ENCODE measurements at regions not wholly inside any gene's neighbourhood (a gene's known extent, or its start where the extent isn't known, plus 50 kb on each side); places are given as distances from the start of the nearest gene placed in this dataset.

DNA sequence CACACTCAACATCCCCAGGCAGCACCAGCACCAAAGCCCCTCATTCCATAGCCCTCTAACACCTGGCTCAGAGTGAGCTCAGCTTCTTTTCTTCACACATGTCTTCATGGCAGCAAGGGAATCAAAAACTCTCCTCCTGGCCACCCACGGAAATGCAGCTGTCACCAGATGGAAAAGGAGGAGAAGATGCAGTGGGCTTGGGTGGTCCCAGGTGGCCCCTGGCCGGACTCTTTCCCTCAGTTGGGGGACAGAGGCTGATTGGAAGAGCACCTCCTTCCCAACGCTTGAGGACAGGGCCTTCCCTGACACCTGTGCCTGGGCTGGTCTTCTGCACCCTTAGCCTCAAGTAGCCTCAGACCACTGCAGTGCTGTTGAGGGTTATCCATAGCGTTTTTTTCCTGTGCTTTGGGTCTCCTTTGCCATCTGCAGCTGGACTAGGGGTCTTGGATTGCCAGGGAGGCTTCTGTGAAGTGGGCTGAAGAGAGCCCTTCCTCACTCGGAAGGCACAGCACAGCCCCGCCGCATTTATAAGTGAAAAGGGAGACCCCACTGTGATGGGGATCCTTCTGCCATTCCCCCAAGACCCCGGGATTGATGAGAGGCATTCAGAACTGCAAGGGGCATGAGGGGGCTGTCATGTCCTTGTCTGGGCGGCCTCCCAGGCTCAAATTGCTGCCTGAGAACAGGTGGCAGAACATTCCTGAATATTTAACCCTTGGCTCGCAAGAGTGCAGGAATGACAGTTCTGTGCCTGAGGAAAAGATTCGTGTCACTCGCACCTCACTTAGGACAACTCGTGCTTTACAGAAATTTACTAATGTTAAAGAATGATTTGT is 200.0 kb downstream of the AUH start:
- Histone ChIP-seq H3K79me2 (ENCODE audit: insufficient read depth, low read length) (no peaks in the 10 kb centered on the region), H3K9ac (ENCODE audit: low read length) (no peak overlapping the region), H4K20me1 (ENCODE audit: insufficient read depth, low read length) (no peaks in the 10 kb centered on the region), H3K4me3 (ENCODE audit: insufficient read depth, low read depth, low read length) (no peak overlapping the region), H3K27ac (ENCODE audit: low read depth, low read length) (no peak overlapping the region), H3K27me3 (ENCODE audit: insufficient read depth, low read length) (no peaks in the 10 kb centered on the region), H2AFZ (ENCODE audit: low read depth, low read length) (no peak overlapping the region), H3K4me1 (ENCODE audit: insufficient read depth, low read length) (peaks cover 43% of the 10 kb centered on the region), H3K9me3 (ENCODE audit: insufficient read depth, low read depth, low read length) (no peaks in the 10 kb centered on the region), H3K4me2 (ENCODE audit: low read length) (peak overlapping the region; percentile 61), H3K36me3 (ENCODE audit: insufficient read depth, low read length) (no peaks in the 10 kb centered on the region)
- H3K4me1 Mint-ChIP-seq (ENCODE audit: low read depth, unreplicated experiment) = peaks cover 44% of the 10 kb centered on the region
- peak overlapping the region; percentile 85 for H3K27ac Mint-ChIP-seq (ENCODE audit: unreplicated experiment)
- no peaks in the 10 kb centered on the region for H3K27me3 Mint-ChIP-seq (ENCODE audit: low read depth, unreplicated experiment)
- no peaks in the 10 kb centered on the region for H3K9me3 Mint-ChIP-seq (ENCODE audit: unreplicated experiment)
- no peak overlapping the region for H3K4me3 Mint-ChIP-seq (ENCODE audit: unreplicated experiment)
- no peaks in the 10 kb centered on the region for H3K36me3 Mint-ChIP-seq (ENCODE audit: low read depth, unreplicated experiment)
- FAIRE-seq = no peak
- no peak for TF ChIP-seq CTCF (IDR thresholded peaks at IDR 0.05; ENCODE audit: insufficient read depth, low read depth, low read length)
- TF ChIP-seq EZH2 (IDR thresholded peaks at IDR 0.05; ENCODE audit: insufficient read depth, low read length) = no peak
- no peak for DNase-seq (ENCODE audit: low read depth)

- Histone ChIP-seq H3K4me1 (ENCODE audit: insufficient read depth, low read length) (peaks cover 45% of the 10 kb centered on the region), H3K27me3 (ENCODE audit: insufficient read depth, low read length) (no peaks in the 10 kb centered on the region), H3K36me3 (ENCODE audit: insufficient read depth, low read length) (no peaks in the 10 kb centered on the region), H3K79me2 (ENCODE audit: insufficient read depth, low read length) (no peaks in the 10 kb centered on the region), H4K20me1 (ENCODE audit: insufficient read depth, low read length) (no peaks in the 10 kb centered on the region), H3K9me3 (ENCODE audit: insufficient read depth, low read depth, low read length) (no peaks in the 10 kb centered on the region), H3K9ac (ENCODE audit: low read length) (peak overlapping the region; percentile 47), H3K27ac (ENCODE audit: low read depth, low read length) (peak overlapping the region; percentile 14), H3K4me3 (ENCODE audit: insufficient read depth, low read depth, low read length) (no peak overlapping the region), H2AFZ (ENCODE audit: low read depth, low read length) (peak overlapping the region; percentile 43), H3K4me2 (ENCODE audit: low read length) (peak overlapping the region; percentile 61)
- Mint-ChIP-seq H3K4me1 (ENCODE audit: low read depth, unreplicated experiment) (peaks cover 46% of the 10 kb centered on the region), H3K36me3 (ENCODE audit: low read depth, unreplicated experiment) (no peaks in the 10 kb centered on the region), H3K9me3 (ENCODE audit: unreplicated experiment) (no peaks in the 10 kb centered on the region), H3K4me3 (ENCODE audit: unreplicated experiment) (no peak overlapping the region), H3K27me3 (ENCODE audit: low read depth, unreplicated experiment) (no peaks in the 10 kb centered on the region), H3K27ac (ENCODE audit: unreplicated experiment) (peak overlapping the region; percentile 85)
- DNase-seq (ENCODE audit: low read depth) = peak; percentile 26
- FAIRE-seq = peak; percentile 45
- TF ChIP-seq CTCF (IDR thresholded peaks at IDR 0.05; ENCODE audit: insufficient read depth, low read depth, low read length) = no peak
- no peak for TF ChIP-seq EZH2 (IDR thresholded peaks at IDR 0.05; ENCODE audit: insufficient read depth, low read length)
These were observed 199.4 kb downstream of the AUH start for GRCh38 chr9:91162311-91162710.

All from astrocyte (in vitro differentiated cells and primary cell).